ENCODE measurements at regions not wholly inside any gene's neighbourhood (a gene's known extent, or its start where the extent isn't known, plus 50 kb on each side); places are given as distances from the start of the nearest gene placed in this dataset.

DNA sequence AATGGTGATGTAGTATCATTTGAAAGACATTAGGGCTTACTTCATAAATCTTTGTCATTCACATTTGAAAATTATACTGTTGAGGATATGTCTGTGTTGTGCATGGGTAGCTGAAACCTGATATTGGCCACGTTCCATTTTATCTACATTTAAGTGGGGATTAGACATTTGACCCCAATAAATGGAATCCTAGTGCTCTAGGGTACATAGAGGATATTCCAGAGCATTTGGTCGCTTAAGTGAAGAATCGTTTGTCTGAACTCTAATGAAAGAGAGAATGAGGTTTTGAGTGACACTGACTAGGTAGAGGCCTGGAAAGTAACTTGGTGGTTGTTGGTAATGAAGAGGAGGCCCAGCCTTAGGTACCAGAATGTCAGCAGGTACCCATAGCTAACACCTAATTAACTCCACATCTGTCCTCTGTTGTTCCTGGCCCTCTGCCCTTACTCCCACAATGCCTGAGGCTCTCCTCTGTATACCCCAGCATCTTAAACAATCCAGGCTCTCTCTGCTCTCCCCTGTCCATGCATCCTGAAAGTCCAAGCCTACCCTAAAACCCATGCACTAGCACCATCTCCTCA, 299.5 kb upstream of the KLF3 start:
- H3K4me1 Mint-ChIP-seq = no peaks in the 10 kb centered on the region
- H3K4me3 ChIP-seq (ENCODE audit: low read length) = no peak overlapping the region
- no peak overlapping the region for H3K27ac Mint-ChIP-seq

GRCh38 chr4:38365261-38365660, 298.7 kb upstream of the KLF3 start:
- no peaks in the 10 kb centered on the region for H3K27me3 ChIP-seq (ENCODE audit: control insufficient read depth, insufficient read depth, low read length, poor library complexity, severe bottlenecking)
- no peaks in the 10 kb centered on the region for H3K9me3 Mint-ChIP-seq
- H3K9ac ChIP-seq (ENCODE audit: extremely low read depth, low read length, poor library complexity, severe bottlenecking) = no peak overlapping the region
- H3K9me3 ChIP-seq (ENCODE audit: control insufficient read depth, low read length) = no peaks in the 10 kb centered on the region
- H3K36me3 Mint-ChIP-seq (ENCODE audit: low read depth) = no peaks in the 10 kb centered on the region
- no peaks in the 10 kb centered on the region for H3K4me1 ChIP-seq (ENCODE audit: control insufficient read depth, insufficient read depth, low read length)
- DNase-seq = no peak
- TF ChIP-seq, protein P1, sequence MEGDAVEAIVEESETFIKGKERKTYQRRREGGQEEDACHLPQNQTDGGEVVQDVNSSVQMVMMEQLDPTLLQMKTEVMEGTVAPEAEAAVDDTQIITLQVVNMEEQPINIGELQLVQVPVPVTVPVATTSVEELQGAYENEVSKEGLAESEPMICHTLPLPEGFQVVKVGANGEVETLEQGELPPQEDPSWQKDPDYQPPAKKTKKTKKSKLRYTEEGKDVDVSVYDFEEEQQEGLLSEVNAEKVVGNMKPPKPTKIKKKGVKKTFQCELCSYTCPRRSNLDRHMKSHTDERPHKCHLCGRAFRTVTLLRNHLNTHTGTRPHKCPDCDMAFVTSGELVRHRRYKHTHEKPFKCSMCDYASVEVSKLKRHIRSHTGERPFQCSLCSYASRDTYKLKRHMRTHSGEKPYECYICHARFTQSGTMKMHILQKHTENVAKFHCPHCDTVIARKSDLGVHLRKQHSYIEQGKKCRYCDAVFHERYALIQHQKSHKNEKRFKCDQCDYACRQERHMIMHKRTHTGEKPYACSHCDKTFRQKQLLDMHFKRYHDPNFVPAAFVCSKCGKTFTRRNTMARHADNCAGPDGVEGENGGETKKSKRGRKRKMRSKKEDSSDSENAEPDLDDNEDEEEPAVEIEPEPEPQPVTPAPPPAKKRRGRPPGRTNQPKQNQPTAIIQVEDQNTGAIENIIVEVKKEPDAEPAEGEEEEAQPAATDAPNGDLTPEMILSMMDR (conservative IDR thresholded peaks at IDR 0.05) = no peak
- H3K27ac ChIP-seq (ENCODE audit: low read depth, low read length) = no peak overlapping the region
- H3K27me3 Mint-ChIP-seq (ENCODE audit: insufficient read depth) = no peaks in the 10 kb centered on the region
- H3K4me3 Mint-ChIP-seq = no peak overlapping the region
- H3K36me3 ChIP-seq (ENCODE audit: control insufficient read depth, insufficient read depth, low read length) = no peaks in the 10 kb centered on the region
- no peaks in the 10 kb centered on the region for H3K4me1 Mint-ChIP-seq
- WGBS, 2 experiments (ENCODE audit: insufficient coverage in 1 of 2, insufficient read length in 1 of 2) = 85 to 100% methylated on average over 1 of the region's 1 CpG
- H3K27ac Mint-ChIP-seq = no peak overlapping the region
- H3K4me3 ChIP-seq (ENCODE audit: low read length) = no peak overlapping the region

More for the DNA sequence above, 299.5 kb upstream of the KLF3 start:
- WGBS, 2 experiments (ENCODE audit: insufficient coverage in 1 of 2, insufficient read length in 1 of 2) = 91 to 93% methylated on average over 3 of the region's 3 CpGs
- Mint-ChIP-seq H3K9me3 (no peaks in the 10 kb centered on the region), H3K27me3 (ENCODE audit: insufficient read depth) (no peaks in the 10 kb centered on the region), H3K36me3 (ENCODE audit: low read depth) (no peaks in the 10 kb centered on the region), H3K4me3 (no peak overlapping the region)
- Histone ChIP-seq H3K9ac (ENCODE audit: extremely low read depth, low read length, poor library complexity, severe bottlenecking) (no peak overlapping the region), H3K4me1 (ENCODE audit: control insufficient read depth, insufficient read depth, low read length) (no peaks in the 10 kb centered on the region), H3K9me3 (ENCODE audit: control insufficient read depth, low read length) (no peaks in the 10 kb centered on the region), H3K36me3 (ENCODE audit: control insufficient read depth, insufficient read depth, low read length) (no peaks in the 10 kb centered on the region), H3K27ac (ENCODE audit: low read depth, low read length) (no peak overlapping the region), H3K27me3 (ENCODE audit: control insufficient read depth, insufficient read depth, low read length, poor library complexity, severe bottlenecking) (no peaks in the 10 kb centered on the region)
- DNase-seq = no peak
- TF ChIP-seq, protein P1 (conservative IDR thresholded peaks at IDR 0.05) = no peak

- 92 to 97% methylated on average over 4 to 8 of the region's 8 CpGs for WGBS, 2 experiments (ENCODE audit: insufficient coverage in 1 of 2, insufficient read length in 1 of 2)
- Mint-ChIP-seq H3K36me3 (ENCODE audit: low read depth) (no peaks in the 10 kb centered on the region), H3K4me1 (no peaks in the 10 kb centered on the region), H3K27me3 (ENCODE audit: insufficient read depth) (no peaks in the 10 kb centered on the region), H3K4me3 (no peak overlapping the region), H3K27ac (no peak overlapping the region), H3K9me3 (no peaks in the 10 kb centered on the region)
- H3K4me3 ChIP-seq (ENCODE audit: low read length) = no peak overlapping the region
- TF ChIP-seq, protein P1 (conservative IDR thresholded peaks at IDR 0.05) = no peak
- H3K9me3 ChIP-seq (ENCODE audit: control insufficient read depth, low read length) = no peaks in the 10 kb centered on the region
- no peaks in the 10 kb centered on the region for H3K27me3 ChIP-seq (ENCODE audit: control insufficient read depth, insufficient read depth, low read length, poor library complexity, severe bottlenecking)
- no peak overlapping the region for H3K9ac ChIP-seq (ENCODE audit: extremely low read depth, low read length, poor library complexity, severe bottlenecking)
- H3K4me1 ChIP-seq (ENCODE audit: control insufficient read depth, insufficient read depth, low read length) = no peaks in the 10 kb centered on the region
- H3K36me3 ChIP-seq (ENCODE audit: control insufficient read depth, insufficient read depth, low read length) = no peaks in the 10 kb centered on the region
- no peak for DNase-seq
- H3K27ac ChIP-seq (ENCODE audit: low read depth, low read length) = no peak overlapping the region
Measured at GRCh38 chr4:38365748-38366310, 298.2 kb upstream of the KLF3 start.

All from endodermal cell (in vitro differentiated cells).